ENCODE measurements at regions not wholly inside any gene's neighbourhood (a gene's known extent, or its start where the extent isn't known, plus 50 kb on each side); places are given as distances from the start of the nearest gene placed in this dataset.
A peak's percentile ranks its signal among the peaks of the same experiment; 100 is the strongest.

DNA sequence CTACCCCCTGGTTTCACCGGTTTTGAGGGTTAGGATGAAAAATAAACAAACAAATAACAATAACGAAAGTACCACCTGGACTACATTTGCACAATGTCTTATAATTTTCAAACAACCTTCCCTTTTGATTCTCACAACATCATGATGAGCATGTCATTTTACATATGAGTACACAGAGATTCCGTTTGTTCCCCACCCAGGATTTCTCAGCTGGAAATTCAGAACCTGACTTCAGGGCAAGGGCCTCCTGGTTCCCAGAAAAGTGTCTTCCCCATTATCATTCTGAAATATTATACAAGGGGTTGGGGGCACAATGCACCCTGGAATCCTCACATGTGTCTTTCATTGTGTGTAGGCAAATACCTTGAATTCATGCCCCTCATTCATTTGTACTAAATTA is 135.8 kb upstream of the NOCT start:
- no peak for ATAC-seq (ENCODE audit: insufficient number of reproducible peaks, low FRiP score, low read depth)
- TF ChIP-seq CTCF (IDR thresholded peaks at IDR 0.05), result no peak
- H3K9me3 ChIP-seq, result no peaks in the 10 kb centered on the region

DNA sequence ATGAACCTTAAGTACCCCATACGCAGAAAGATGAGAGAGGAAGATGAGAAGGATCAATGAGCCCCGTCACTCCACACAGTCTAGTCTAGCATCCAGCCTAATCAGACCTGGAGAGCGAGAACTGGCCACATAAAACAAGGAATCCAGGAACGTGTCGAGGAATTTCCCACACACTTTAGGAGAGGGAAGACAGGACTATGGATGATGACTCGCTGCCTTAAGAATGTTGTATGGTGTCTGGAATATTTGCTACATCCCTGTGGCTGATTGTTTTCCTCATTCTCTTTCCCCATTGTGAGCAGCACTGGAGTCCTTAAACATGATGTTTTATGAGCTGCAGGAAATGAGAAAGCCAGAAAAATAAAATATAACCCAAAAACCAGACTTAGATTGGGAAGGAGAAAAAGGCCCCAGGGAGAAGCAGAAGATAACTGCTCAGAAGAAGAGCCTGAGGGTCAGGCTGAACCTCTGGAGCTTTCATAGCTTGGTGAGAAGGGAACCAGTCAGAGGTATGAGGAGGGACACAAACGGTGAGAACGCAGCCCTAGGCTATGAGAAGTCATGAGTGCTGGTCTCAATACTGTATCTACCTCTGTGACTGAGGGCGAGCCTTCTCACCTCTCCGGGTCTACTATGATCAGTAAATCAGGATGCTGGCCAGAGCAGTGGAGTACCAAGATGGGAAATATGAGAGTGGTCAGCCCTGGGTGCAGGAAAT is 139.5 kb upstream of the NOCT start:
- TF ChIP-seq CTCF (IDR thresholded peaks at IDR 0.05), result no peak
- H3K36me3 ChIP-seq, result no peaks in the 10 kb centered on the region

More for the DNA sequence above, 135.8 kb upstream of the NOCT start:
- no peak for DNase-seq (ENCODE audit: low spot score)
- H3K36me3 ChIP-seq, result no peaks in the 10 kb centered on the region
- no peak overlapping the region for H3K27ac ChIP-seq
- H3K27me3 ChIP-seq (replicated peaks; ENCODE audit: insufficient read depth), result no peaks in the 10 kb centered on the region
- no peak overlapping the region for H3K4me3 ChIP-seq
- H3K4me1 ChIP-seq (ENCODE audit: control insufficient read depth in 1 of 2, low read depth in 2 of 2), result no peaks in the 10 kb centered on the region

DNA sequence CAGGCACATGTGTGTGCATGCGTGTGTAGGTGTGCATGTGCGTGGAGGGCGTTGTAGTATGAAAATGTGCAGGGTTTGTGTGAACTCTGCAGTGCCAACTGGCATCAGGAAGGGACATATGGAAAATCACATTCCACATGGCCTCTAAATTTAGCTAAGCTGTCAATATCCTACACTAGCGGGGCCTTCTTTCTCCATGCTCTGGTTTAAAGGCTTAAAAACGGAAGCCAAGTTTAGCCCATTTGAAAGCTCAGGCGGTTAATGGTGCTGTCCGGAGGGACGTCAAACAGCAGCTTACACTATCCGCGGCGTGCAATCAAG is 144.1 kb upstream of the NOCT start:
- H3K9me3 ChIP-seq, result no peaks in the 10 kb centered on the region
- H3K4me1 ChIP-seq (ENCODE audit: control insufficient read depth in 1 of 2, low read depth in 2 of 2), result no peaks in the 10 kb centered on the region
- H3K4me3 ChIP-seq, result no peak overlapping the region
- H3K27me3 ChIP-seq (replicated peaks; ENCODE audit: insufficient read depth), result no peaks in the 10 kb centered on the region
- H3K36me3 ChIP-seq, result no peaks in the 10 kb centered on the region
- no peak for TF ChIP-seq CTCF (IDR thresholded peaks at IDR 0.05)
- no peak for DNase-seq (ENCODE audit: low spot score)
- H3K27ac ChIP-seq, result no peak overlapping the region
- ATAC-seq (ENCODE audit: insufficient number of reproducible peaks, low FRiP score, low read depth), result no peak

More for the DNA sequence above, 139.5 kb upstream of the NOCT start:
- H3K27ac ChIP-seq, result no peak overlapping the region
- no peaks in the 10 kb centered on the region for H3K4me1 ChIP-seq (ENCODE audit: control insufficient read depth in 1 of 2, low read depth in 2 of 2)
- no peaks in the 10 kb centered on the region for H3K27me3 ChIP-seq (replicated peaks; ENCODE audit: insufficient read depth)
- no peak overlapping the region for H3K4me3 ChIP-seq
- DNase-seq (ENCODE audit: low spot score), result no peak
- H3K9me3 ChIP-seq, result no peaks in the 10 kb centered on the region
- ATAC-seq (ENCODE audit: insufficient number of reproducible peaks, low FRiP score, low read depth), result no peak

- peak; percentile 71 for ATAC-seq (ENCODE audit: insufficient number of reproducible peaks, low FRiP score, low read depth)
- Histone ChIP-seq H3K27me3 (replicated peaks; ENCODE audit: insufficient read depth) (no peaks in the 10 kb centered on the region), H3K27ac (no peak overlapping the region), H3K36me3 (no peaks in the 10 kb centered on the region), H3K4me3 (no peak overlapping the region), H3K4me1 (ENCODE audit: control insufficient read depth in 1 of 2, low read depth in 2 of 2) (no peaks in the 10 kb centered on the region), H3K9me3 (no peaks in the 10 kb centered on the region)
- TF ChIP-seq CTCF (IDR thresholded peaks at IDR 0.05), result peak; percentile 86
- DNase-seq (ENCODE audit: low spot score), result no peak
Observed at GRCh38 chr4:138870737-138871554, 144.6 kb upstream of the NOCT start.

GRCh38 chr4:138869631-138870030 is 145.9 kb upstream of the NOCT start:
- no peak for TF ChIP-seq CTCF (IDR thresholded peaks at IDR 0.05)
- DNase-seq (ENCODE audit: low spot score) (no peak), ATAC-seq (ENCODE audit: insufficient number of reproducible peaks, low FRiP score, low read depth) (no peak)
- H3K4me1 ChIP-seq (ENCODE audit: control insufficient read depth in 1 of 2, low read depth in 2 of 2), result no peaks in the 10 kb centered on the region
- H3K4me3 ChIP-seq, result no peak overlapping the region
- no peak overlapping the region for H3K27ac ChIP-seq
- H3K27me3 ChIP-seq (replicated peaks; ENCODE audit: insufficient read depth), result no peaks in the 10 kb centered on the region
- no peaks in the 10 kb centered on the region for H3K9me3 ChIP-seq
- no peaks in the 10 kb centered on the region for H3K36me3 ChIP-seq
